Endodermal cell (in vitro differentiated cells): ENCODE measurements at regions not wholly inside any gene's neighbourhood (a gene's known extent, or its start where the extent isn't known, plus 50 kb on each side); places are given as distances from the start of the nearest gene placed in this dataset.
A peak's percentile ranks its signal among the peaks of the same experiment; 100 is the strongest.

ENCODE experiments used
- DNase-seq: peaks from one replicate; pipeline ENCODE4 v3.0.0-alpha.2; 2017
- H3K27ac ChIP-seq: 2 replicates; pipeline ENCODE4 v1.5.1; 2013; ENCODE audit warnings: mild to moderate bottlenecking, low read depth, low read length, moderate library complexity
- H3K27me3 ChIP-seq: 2 replicates; pipeline ENCODE4 v1.6.1; 2013; ENCODE audit warnings: mild to moderate bottlenecking, low read length, moderate library complexity; ENCODE audit not compliant: insufficient read depth, control insufficient read depth, poor library complexity, severe bottlenecking
- H3K36me3 ChIP-seq: 2 replicates; pipeline ENCODE4 v1.7.0; 2013; ENCODE audit warnings: mild to moderate bottlenecking, low read length, moderate library complexity; ENCODE audit not compliant: control insufficient read depth, insufficient read depth
- H3K4me1 ChIP-seq: one replicate; pipeline ENCODE4 v1.7.0; 2013; ENCODE audit warnings: low read length; ENCODE audit not compliant: control insufficient read depth, insufficient read depth
- H3K4me3 ChIP-seq: 2 replicates; pipeline ENCODE4 v1.5.1; 2013; ENCODE audit warnings: mild to moderate bottlenecking, low read length, moderate library complexity
- H3K9ac ChIP-seq: 2 replicates; pipeline ENCODE4 v1.6.1; 2013; ENCODE audit warnings: mild to moderate bottlenecking, low read length, moderate library complexity; ENCODE audit not compliant: poor library complexity, severe bottlenecking; ENCODE audit errors: extremely low read depth
- H3K9me3 ChIP-seq: 2 replicates; pipeline ENCODE4 v1.6.1; 2013; ENCODE audit warnings: mild to moderate bottlenecking, low read length, moderate library complexity; ENCODE audit not compliant: control insufficient read depth
- H3K27ac Mint-ChIP-seq: 2 replicates; pipeline ENCODE4 v1.8.0; 2020; ENCODE audit warnings: mixed read lengths
- H3K27me3 Mint-ChIP-seq: 2 replicates; pipeline ENCODE4 v1.8.0; 2021; ENCODE audit warnings: mild to moderate bottlenecking, mixed read lengths; ENCODE audit not compliant: insufficient read depth
- H3K36me3 Mint-ChIP-seq: 2 replicates; pipeline ENCODE4 v1.8.0; 2020; ENCODE audit warnings: low read depth, mixed read lengths
- H3K4me1 Mint-ChIP-seq: 2 replicates; pipeline ENCODE4 v1.8.0; 2020; ENCODE audit warnings: mixed read lengths
- H3K4me3 Mint-ChIP-seq: 2 replicates; pipeline ENCODE4 v1.8.0; 2020; ENCODE audit warnings: mild to moderate bottlenecking, moderate library complexity, mixed read lengths
- H3K9me3 Mint-ChIP-seq: 2 replicates; pipeline ENCODE4 v1.8.0; 2020; ENCODE audit warnings: mild to moderate bottlenecking, mixed read lengths
- CTCF ChIP-seq: fragments of 200-600 bp; sonication (generic); conservative IDR thresholded peaks from 2 replicates; pipeline ENCODE4 v1.5.0; 2021; ENCODE audit warnings: antibody characterized with exemption, mild to moderate bottlenecking
- WGBS, 2 experiments: methylation state at CpG; one replicate each; pipeline versions ENCODE4 v1.1.5 to v1.1.7; 2013; ENCODE audit warnings: missing lambda C conversion rate in 2 of 2, mixed read lengths in 1 of 2; ENCODE audit not compliant: insufficient coverage in 1 of 2, insufficient read length in 1 of 2; 5-methylcytosine and 5-hydroxymethylcytosine counted together

GRCh38 chr16:48687421-48688038 is 77.5 kb upstream of the N4BP1 start:
- H3K9me3 Mint-ChIP-seq, result no peaks in the 10 kb centered on the region
- H3K27me3 ChIP-seq, result peaks cover 27% of the 10 kb centered on the region
- peaks cover 9% of the 10 kb centered on the region for H3K4me1 Mint-ChIP-seq
- H3K27me3 Mint-ChIP-seq, result peaks cover 14% of the 10 kb centered on the region
- H3K36me3 Mint-ChIP-seq, result no peaks in the 10 kb centered on the region
- peak; percentile 80 for DNase-seq
- H3K36me3 ChIP-seq, result no peaks in the 10 kb centered on the region
- peak; percentile 89 for TF ChIP-seq CTCF
- no peak overlapping the region for H3K9ac ChIP-seq
- 3 to 7% methylated on average over 8 to 9 of the region's 9 CpGs for WGBS, 2 experiments
- no peak overlapping the region for H3K27ac Mint-ChIP-seq
- no peaks in the 10 kb centered on the region for H3K4me1 ChIP-seq
- no peak overlapping the region for H3K4me3 ChIP-seq
- no peak overlapping the region for H3K27ac ChIP-seq
- H3K4me3 Mint-ChIP-seq, result no peak overlapping the region
- H3K9me3 ChIP-seq, result no peaks in the 10 kb centered on the region

- H3K27ac Mint-ChIP-seq, result no peak overlapping the region
Measured at GRCh38 chr16:48684148-48684547, 74.2 kb upstream of the N4BP1 start.

GRCh38 chr16:48682971-48683370 is 73.0 kb upstream of the N4BP1 start:
- Mint-ChIP-seq H3K36me3 (no peaks in the 10 kb centered on the region), H3K27me3 (peaks cover 3% of the 10 kb centered on the region), H3K27ac (no peak overlapping the region), H3K4me3 (no peak overlapping the region), H3K9me3 (no peaks in the 10 kb centered on the region), H3K4me1 (peaks cover 7% of the 10 kb centered on the region)
- no peak overlapping the region for H3K9ac ChIP-seq
- H3K36me3 ChIP-seq, result no peaks in the 10 kb centered on the region
- no peak overlapping the region for H3K27ac ChIP-seq
- DNase-seq, result no peak
- no peak for TF ChIP-seq CTCF
- H3K9me3 ChIP-seq, result no peaks in the 10 kb centered on the region
- no peaks in the 10 kb centered on the region for H3K27me3 ChIP-seq
- WGBS, 2 experiments, result 58 to 67% methylated on average over 3 of the region's 3 CpGs
- no peak overlapping the region for H3K4me3 ChIP-seq
- H3K4me1 ChIP-seq, result no peaks in the 10 kb centered on the region

More at GRCh38 chr16:48684148-48684547, 74.2 kb upstream of the N4BP1 start:
- H3K4me3 Mint-ChIP-seq, result no peak overlapping the region
- H3K9ac ChIP-seq, result no peak overlapping the region
- H3K27ac ChIP-seq, result no peak overlapping the region
- WGBS, 2 experiments, result 90% methylated on average over 2 of the region's 2 CpGs; no CpG with 5 or more reads in 1 of the 2 experiments
- H3K4me3 ChIP-seq, result no peak overlapping the region
- no peaks in the 10 kb centered on the region for H3K36me3 Mint-ChIP-seq
- peaks cover 13% of the 10 kb centered on the region for H3K4me1 Mint-ChIP-seq
- H3K9me3 Mint-ChIP-seq, result no peaks in the 10 kb centered on the region
- H3K4me1 ChIP-seq, result no peaks in the 10 kb centered on the region
- DNase-seq, result no peak
- H3K27me3 Mint-ChIP-seq, result peaks cover 3% of the 10 kb centered on the region
- no peak for TF ChIP-seq CTCF
- no peaks in the 10 kb centered on the region for H3K27me3 ChIP-seq
- no peaks in the 10 kb centered on the region for H3K9me3 ChIP-seq
- no peaks in the 10 kb centered on the region for H3K36me3 ChIP-seq
